HCT116 (cell line): ENCODE measurements at regions not wholly inside any gene's neighbourhood (a gene's known extent, or its start where the extent isn't known, plus 50 kb on each side); places are given as distances from the start of the nearest gene placed in this dataset.
A peak's percentile ranks its signal among the peaks of the same experiment; 100 is the strongest.

Experiments
- ATAC-seq: fragments of 200-7000 bp; cut with Tn5 transposase; 2 replicates; pipeline ENCODE4 v1.9.1; 2020; ENCODE audit warnings: mild to moderate bottlenecking, moderate library complexity
- BruUV-seq: library from RNA; stranded (reverse); fragments of 400-500 nt; replicated peaks from 2 replicates; lab custom pipeline; 2021; lab: Mats Ljungman, UMichigan
- CTCF ChIA-PET: fragments of 300-600 bp; sonication (Branson Sonifier 250); formaldehyde crosslinking; loops from one replicate; lab custom pipeline; 2021; ENCODE audit warnings: antibody characterized with exemption; lab: Charles Lee
- POLR2A ChIA-PET: fragments of 300-600, 350-600 bp; sonication (Branson Sonifier 250); formaldehyde crosslinking; loops from one replicate; lab custom pipeline; 2021; ENCODE audit warnings: antibody characterized with exemption; lab: Charles Lee
- RAD21 ChIA-PET, 2 experiments: fragments of 300-600 bp; sonication (Branson Sonifier 250); formaldehyde crosslinking; loops; one replicate each; lab custom pipeline; 2023; ENCODE audit warnings: low total read pairs in 2 of 2; ENCODE audit not compliant: uncharacterized antibody in 2 of 2, unreplicated experiment in 2 of 2, low non-redundant PET in 1 of 2; lab: Charles Lee
- DNase-seq: peaks from one replicate; pipeline ENCODE4 v3.0.0-alpha.2; 2010; ENCODE audit warnings: low read depth, low spot score
- H2AFZ ChIP-seq: fragments of 200-600 bp; shearing (Covaris generic), sonication (generic); 2 replicates; pipeline ENCODE4 v1.6.1; 2017; ENCODE audit warnings: low read depth, mixed run types, mixed read lengths, antibody characterized with exemption, low read length; ENCODE audit not compliant: poor library complexity, severe bottlenecking
- H3K27ac ChIP-seq: 2 replicates; pipeline ENCODE4 v1.5.1; 2012; ENCODE audit warnings: low read depth, low read length
- H3K27me3 ChIP-seq: fragments of 200-600 bp; sonication (generic); 2 replicates; pipeline ENCODE4 v1.6.1; 2016; ENCODE audit warnings: mixed run types, low read length, mixed read lengths; ENCODE audit not compliant: insufficient read depth
- H3K36me3 ChIP-seq, 2 experiments: fragments of 200-500 bp in 1 of 2; fragments of 200-600 bp in 1 of 2; sonication (Bioruptor generic) in 1 of 2; sonication (generic) in 1 of 2; 2 replicates each; pipeline versions ENCODE4 v1.5.1 to v1.6.1; 2014 to 2016; ENCODE audit warnings: low read length in 2 of 2, inconsistent platforms in 1 of 2, mixed read lengths in 1 of 2, mixed run types in 1 of 2; ENCODE audit not compliant: insufficient read depth in 2 of 2, control insufficient read depth in 1 of 2
- H3K4me1 ChIP-seq, 2 experiments: fragments of 200-600 bp in 1 of 2; sonication (generic) in 1 of 2; 2 replicates each; pipeline versions ENCODE4 v1.5.1 to v1.6.1; 2012 to 2017; ENCODE audit warnings: low read length in 2 of 2, inconsistent platforms in 1 of 2, mild to moderate bottlenecking in 1 of 2, mixed read lengths in 1 of 2, mixed run types in 1 of 2, moderate library complexity in 1 of 2; ENCODE audit not compliant: insufficient read depth in 2 of 2, control insufficient read depth in 1 of 2
- H3K4me2 ChIP-seq: fragments of 200-600 bp; sonication (generic); 2 replicates; pipeline ENCODE4 v1.6.1; 2017; ENCODE audit warnings: mixed run types, low read length, mixed read lengths
- H3K4me3 ChIP-seq, 2 experiments: fragments of 200-600 bp in 1 of 2; sonication (generic) in 1 of 2; replicated peaks in 1 of 2; 2 replicates each; pipeline ENCODE4 v1.5.1; 2011 to 2016; ENCODE audit warnings: low read length in 2 of 2, control low read depth in 1 of 2, low read depth in 1 of 2, mild to moderate bottlenecking in 1 of 2, mixed read lengths in 1 of 2, mixed run types in 1 of 2
- H3K79me2 ChIP-seq: fragments of 200-600 bp; sonication (generic); 2 replicates; pipeline ENCODE4 v1.6.1; 2017; ENCODE audit warnings: mild to moderate bottlenecking, mixed run types, low read length, moderate library complexity, mixed read lengths; ENCODE audit not compliant: insufficient read depth
- H3K9ac ChIP-seq: fragments of 200-600 bp; sonication (generic); 2 replicates; pipeline ENCODE4 v1.6.1; 2016; ENCODE audit warnings: low read length, mixed read lengths
- H3K9me2 ChIP-seq: fragments of 200-600 bp; sonication (generic), shearing (Covaris generic); 2 replicates; pipeline ENCODE4 v1.6.1; 2017; ENCODE audit warnings: mixed run types, mild to moderate bottlenecking, moderate library complexity; ENCODE audit not compliant: insufficient read depth
- H3K9me3 ChIP-seq, 2 experiments: fragments of 200-500 bp in 1 of 2; fragments of 200-600 bp in 1 of 2; sonication (Bioruptor generic) in 1 of 2; sonication (generic) in 1 of 2; 2 replicates each; pipeline ENCODE4 v1.6.1; 2014 to 2017; ENCODE audit warnings: low read length in 2 of 2, mixed read lengths in 2 of 2, inconsistent platforms in 1 of 2, low read depth in 1 of 2, mild to moderate bottlenecking in 1 of 2, mixed run types in 1 of 2, moderate library complexity in 1 of 2; ENCODE audit not compliant: control insufficient read depth in 1 of 2, insufficient read depth in 1 of 2
- H4K20me1 ChIP-seq: fragments of 200-600 bp; sonication (generic), shearing (Covaris generic); 2 replicates; pipeline ENCODE4 v1.6.1; 2017; ENCODE audit warnings: mixed run types, mild to moderate bottlenecking, moderate library complexity; ENCODE audit not compliant: insufficient read depth
- EZH2 ChIP-seq: fragments of 200-600 bp; sonication (generic); IDR thresholded peaks from 2 replicates; pipeline ENCODE4 v1.6.1; 2017; ENCODE audit warnings: antibody characterized with exemption, mixed run types
- EZH2phosphoT487 ChIP-seq: fragments of 200-600 bp; IDR thresholded peaks from 2 replicates; pipeline ENCODE4 v1.6.1; 2018; ENCODE audit warnings: antibody characterized with exemption, borderline replicate concordance
- FOSL1 ChIP-seq: IDR thresholded peaks from 2 replicates; pipeline ENCODE4 v1.6.1; 2012; ENCODE audit warnings: low read depth
- JUND ChIP-seq: IDR thresholded peaks from 2 replicates; pipeline ENCODE4 v1.6.1; 2012
- POLR2A ChIP-seq: IDR thresholded peaks from 2 replicates; pipeline ENCODE4 v1.7.0; 2011; ENCODE audit warnings: borderline replicate concordance; ENCODE audit not compliant: insufficient read depth, insufficient read length; ENCODE audit errors: extremely low read depth
- SIN3A ChIP-seq: IDR thresholded peaks from 2 replicates; pipeline ENCODE4 v1.6.1; 2012; ENCODE audit warnings: low read depth
- SRF ChIP-seq: IDR thresholded peaks from 2 replicates; pipeline ENCODE4 v1.6.1; 2012; ENCODE audit warnings: low read depth
- TCF7L2 ChIP-seq: IDR thresholded peaks from 2 replicates; pipeline ENCODE4 v1.7.0; 2011; ENCODE audit warnings: borderline replicate concordance, inconsistent platforms; ENCODE audit not compliant: insufficient read depth, insufficient read length; ENCODE audit errors: extremely low read depth
- YY1 ChIP-seq: IDR thresholded peaks from 2 replicates; pipeline ENCODE4 v1.6.1; 2011; ENCODE audit warnings: low read length, low read depth, moderate library complexity, mild to moderate bottlenecking; ENCODE audit not compliant: insufficient replicate concordance; ENCODE audit errors: extremely low read depth
- ZFX ChIP-seq: fragments of 450-650 bp; IDR thresholded peaks from 2 replicates; pipeline ENCODE4 v1.6.1; 2017
- intact Hi-C: fragments of 100-400 bp; cut with micrococcal nuclease; formaldehyde crosslinking; loops from 2 replicates; pipeline ENCODE4 v1.10.0; 2022
- TF ChIP-seq, protein P1 (sequence below): IDR thresholded peaks from 2 replicates; pipeline ENCODE4 v1.6.1; 2012

DNA sequence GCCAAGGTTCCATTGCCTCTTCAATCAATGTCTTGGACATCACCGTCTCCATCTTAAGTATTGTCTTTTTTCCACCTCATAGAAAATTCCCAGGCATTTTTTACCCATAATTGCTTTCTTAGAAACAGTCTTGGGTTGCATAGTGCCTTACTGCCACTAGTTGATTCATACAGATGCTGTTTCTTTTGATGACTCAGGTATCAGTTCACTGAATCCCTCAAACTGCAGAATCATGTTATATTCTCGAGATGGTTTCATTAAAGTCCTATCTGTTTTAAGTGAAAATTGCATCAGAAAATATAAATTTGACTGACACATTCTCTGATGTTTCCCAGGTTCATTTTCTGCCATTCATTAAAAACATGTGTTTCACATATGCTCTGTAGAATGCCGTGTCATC, 1489.1 kb downstream of the BRINP3 start:
- RAD21 ChIA-PET, result no interaction called here
- Histone ChIP-seq H3K27me3 (no peaks in the 10 kb centered on the region), H3K4me3 (no peak overlapping the region), H3K9me3 (no peaks in the 10 kb centered on the region), H3K36me3 (no peaks in the 10 kb centered on the region), H3K4me2 (no peak overlapping the region), H3K27ac (no peak overlapping the region), H3K79me2 (no peaks in the 10 kb centered on the region), H3K9ac (no peak overlapping the region), H3K4me1 (no peaks in the 10 kb centered on the region), H3K9me2 (no peaks in the 10 kb centered on the region), H2AFZ (no peak overlapping the region), H4K20me1 (no peaks in the 10 kb centered on the region)
- no TSS peak for BruUV-seq
- DNase-seq, result no peak
- TF ChIP-seq YY1 (no peak), EZH2phosphoT487 (no peak), SIN3A (no peak), SRF (no peak), ZFX (no peak), EZH2 (no peak), JUND (no peak), TCF7L2 (no peak)
- TF ChIP-seq, protein P1, sequence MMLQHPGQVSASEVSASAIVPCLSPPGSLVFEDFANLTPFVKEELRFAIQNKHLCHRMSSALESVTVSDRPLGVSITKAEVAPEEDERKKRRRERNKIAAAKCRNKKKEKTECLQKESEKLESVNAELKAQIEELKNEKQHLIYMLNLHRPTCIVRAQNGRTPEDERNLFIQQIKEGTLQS, result no peak
- CTCF ChIA-PET, result no interaction called here
- peak; percentile 34; the same call in 1 of the 2 replicates for ATAC-seq
- intact Hi-C loops, result no loop called here
- POLR2A ChIA-PET, result no interaction called here

DNA sequence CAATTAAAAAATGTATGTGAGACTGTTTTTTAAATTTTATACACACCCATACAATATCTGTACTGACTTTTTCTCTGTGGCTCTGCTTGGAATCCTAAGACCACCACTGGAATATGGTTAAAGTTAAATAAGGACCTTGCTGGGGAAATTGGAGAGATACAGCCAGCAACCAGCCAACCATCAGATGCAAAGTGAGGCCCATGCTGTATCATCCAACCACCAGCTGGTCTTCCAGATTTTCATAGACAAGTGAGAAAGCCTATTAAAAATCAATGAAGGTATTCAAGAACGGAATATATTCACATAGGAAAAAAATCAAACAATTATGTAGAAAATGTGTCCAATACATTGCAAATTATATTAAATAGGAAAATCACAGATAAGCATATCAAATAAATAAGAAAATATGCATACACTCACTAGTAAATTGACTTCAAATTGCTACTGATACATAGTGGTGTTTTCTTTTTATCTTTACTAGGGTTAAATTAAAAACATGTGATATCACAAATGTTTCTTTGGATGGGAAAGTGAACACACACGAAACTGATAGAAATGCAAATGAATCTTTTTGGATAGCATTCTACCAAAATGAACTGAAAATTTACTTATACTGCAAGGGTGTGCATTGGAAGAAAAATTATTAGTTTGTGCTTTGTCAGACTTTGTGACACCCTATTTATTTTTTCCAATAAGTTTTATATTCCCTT, 1486.3 kb downstream of the BRINP3 start:
- ATAC-seq (no peak), DNase-seq (no peak)
- Histone ChIP-seq H4K20me1 (no peaks in the 10 kb centered on the region), H3K36me3 (no peaks in the 10 kb centered on the region), H3K27ac (no peak overlapping the region), H2AFZ (no peak overlapping the region), H3K9me3 (no peaks in the 10 kb centered on the region), H3K27me3 (no peaks in the 10 kb centered on the region), H3K4me3 (no peak overlapping the region), H3K9me2 (no peaks in the 10 kb centered on the region), H3K4me2 (no peak overlapping the region), H3K79me2 (no peaks in the 10 kb centered on the region), H3K4me1 (no peaks in the 10 kb centered on the region), H3K9ac (no peak overlapping the region)
- intact Hi-C loops, result no loop called here
- CTCF ChIA-PET, result no interaction called here
- POLR2A ChIA-PET, result no interaction called here
- TF ChIP-seq POLR2A (no peak), JUND (no peak), FOSL1 (no peak), SRF (no peak)
- RAD21 ChIA-PET, result no interaction called here
- no TSS peak for BruUV-seq
